Fibroblast of lung (primary cell): ENCODE measurements at regions not wholly inside any gene's neighbourhood (a gene's known extent, or its start where the extent isn't known, plus 50 kb on each side); places are given as distances from the start of the nearest gene placed in this dataset.

ENCODE experiments used
- EZH2 ChIP-seq: IDR thresholded peaks from 2 replicates; pipeline ENCODE4 v1.5.1; 2012; ENCODE audit warnings: low read length, control low read depth, mild to moderate bottlenecking; ENCODE audit errors: missing control alignments
- TF ChIP-seq, protein P1 (sequence below), 2 donors: IDR thresholded peaks in 1 of 2; conservative IDR thresholded peaks in 1 of 2; 1 replicate in 1 of 2; 2 replicates in 1 of 2; pipeline ENCODE4 v1.5.1; 2011 to 2012; ENCODE audit warnings: low read length in 2 of 2, control low read depth in 1 of 2, inconsistent platforms in 1 of 2, low read depth in 1 of 2, mild to moderate bottlenecking in 1 of 2

DNA sequence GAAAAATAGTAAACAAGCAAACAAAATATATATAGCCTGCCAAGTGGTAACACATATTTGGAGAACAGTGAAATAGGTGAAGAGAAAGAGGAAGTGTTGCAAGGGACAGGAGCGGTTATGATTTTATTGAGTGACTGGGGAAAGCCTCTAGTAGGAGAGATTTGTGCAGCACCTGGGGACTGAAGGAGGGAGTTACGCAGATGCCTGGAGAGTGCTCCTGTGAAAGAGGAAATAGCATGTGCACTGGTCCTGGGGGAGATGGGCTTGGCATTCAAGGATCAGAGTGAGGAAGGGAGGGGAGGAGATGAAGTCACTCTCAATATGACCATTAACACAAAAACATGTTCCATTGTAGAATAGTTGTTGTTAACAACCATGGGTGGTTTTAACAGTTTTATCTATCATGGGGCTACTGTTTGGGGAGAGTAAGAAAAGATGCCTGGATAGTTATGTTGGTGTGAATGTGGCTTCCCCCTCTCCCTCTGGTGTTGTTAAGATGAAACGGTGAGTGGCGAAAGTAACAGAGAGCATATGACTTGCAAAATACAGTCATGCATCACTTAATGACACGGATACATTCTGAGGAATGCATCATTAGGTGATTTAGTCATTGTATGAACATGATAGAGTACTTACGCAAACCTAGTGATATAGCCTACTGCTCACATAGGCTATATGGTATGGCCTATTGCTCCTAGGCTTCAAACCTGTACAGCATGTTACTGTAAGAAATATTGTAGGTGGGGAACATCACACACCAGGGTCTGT is 251.7 kb upstream of the ARGLU1 start:
- TF ChIP-seq, protein P1, sequence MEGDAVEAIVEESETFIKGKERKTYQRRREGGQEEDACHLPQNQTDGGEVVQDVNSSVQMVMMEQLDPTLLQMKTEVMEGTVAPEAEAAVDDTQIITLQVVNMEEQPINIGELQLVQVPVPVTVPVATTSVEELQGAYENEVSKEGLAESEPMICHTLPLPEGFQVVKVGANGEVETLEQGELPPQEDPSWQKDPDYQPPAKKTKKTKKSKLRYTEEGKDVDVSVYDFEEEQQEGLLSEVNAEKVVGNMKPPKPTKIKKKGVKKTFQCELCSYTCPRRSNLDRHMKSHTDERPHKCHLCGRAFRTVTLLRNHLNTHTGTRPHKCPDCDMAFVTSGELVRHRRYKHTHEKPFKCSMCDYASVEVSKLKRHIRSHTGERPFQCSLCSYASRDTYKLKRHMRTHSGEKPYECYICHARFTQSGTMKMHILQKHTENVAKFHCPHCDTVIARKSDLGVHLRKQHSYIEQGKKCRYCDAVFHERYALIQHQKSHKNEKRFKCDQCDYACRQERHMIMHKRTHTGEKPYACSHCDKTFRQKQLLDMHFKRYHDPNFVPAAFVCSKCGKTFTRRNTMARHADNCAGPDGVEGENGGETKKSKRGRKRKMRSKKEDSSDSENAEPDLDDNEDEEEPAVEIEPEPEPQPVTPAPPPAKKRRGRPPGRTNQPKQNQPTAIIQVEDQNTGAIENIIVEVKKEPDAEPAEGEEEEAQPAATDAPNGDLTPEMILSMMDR (conservative IDR thresholded peaks at IDR 0.05 in 1 of 2, IDR thresholded peaks at IDR 0.05 in 1 of 2; ENCODE audit: low read depth in 1 of 2, low read length in 2 of 2): no peak
- TF ChIP-seq EZH2: no peak
